AG09319 (cell line): ENCODE measurements at regions not wholly inside any gene's neighbourhood (a gene's known extent, or its start where the extent isn't known, plus 50 kb on each side); places are given as distances from the start of the nearest gene placed in this dataset.

ENCODE experiments used
- DNase-seq: peaks from one replicate; pipeline ENCODE4 v3.0.0-alpha.2; 2010; ENCODE audit warnings: low read depth; ENCODE audit errors: extremely low read depth
- TF ChIP-seq, protein P1 (sequence below): IDR thresholded peaks from 2 replicates; pipeline ENCODE4 v1.5.1; 2011; ENCODE audit warnings: low read depth, mild to moderate bottlenecking, inconsistent platforms, low read length, moderate library complexity

DNA sequence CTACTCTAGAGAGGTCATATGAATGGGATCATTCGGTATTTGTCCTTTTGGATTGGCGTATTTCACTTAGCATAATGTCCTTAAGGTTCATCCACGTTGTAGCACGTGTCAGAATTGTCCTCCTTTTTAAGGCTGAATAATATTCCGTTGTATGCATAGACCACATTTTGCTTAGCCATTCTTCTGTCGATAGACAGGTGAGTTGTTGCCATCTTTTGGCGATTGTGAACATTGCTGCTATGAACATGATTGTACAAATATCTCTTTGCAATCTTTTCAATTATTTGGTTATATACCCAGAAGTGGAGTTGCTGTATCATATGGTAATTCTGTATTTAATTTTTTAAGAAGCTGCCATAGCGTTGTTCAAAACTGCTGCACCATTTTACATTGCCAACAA lies 52.4 kb upstream of the GOLGA8J start:
- TF ChIP-seq, protein P1, sequence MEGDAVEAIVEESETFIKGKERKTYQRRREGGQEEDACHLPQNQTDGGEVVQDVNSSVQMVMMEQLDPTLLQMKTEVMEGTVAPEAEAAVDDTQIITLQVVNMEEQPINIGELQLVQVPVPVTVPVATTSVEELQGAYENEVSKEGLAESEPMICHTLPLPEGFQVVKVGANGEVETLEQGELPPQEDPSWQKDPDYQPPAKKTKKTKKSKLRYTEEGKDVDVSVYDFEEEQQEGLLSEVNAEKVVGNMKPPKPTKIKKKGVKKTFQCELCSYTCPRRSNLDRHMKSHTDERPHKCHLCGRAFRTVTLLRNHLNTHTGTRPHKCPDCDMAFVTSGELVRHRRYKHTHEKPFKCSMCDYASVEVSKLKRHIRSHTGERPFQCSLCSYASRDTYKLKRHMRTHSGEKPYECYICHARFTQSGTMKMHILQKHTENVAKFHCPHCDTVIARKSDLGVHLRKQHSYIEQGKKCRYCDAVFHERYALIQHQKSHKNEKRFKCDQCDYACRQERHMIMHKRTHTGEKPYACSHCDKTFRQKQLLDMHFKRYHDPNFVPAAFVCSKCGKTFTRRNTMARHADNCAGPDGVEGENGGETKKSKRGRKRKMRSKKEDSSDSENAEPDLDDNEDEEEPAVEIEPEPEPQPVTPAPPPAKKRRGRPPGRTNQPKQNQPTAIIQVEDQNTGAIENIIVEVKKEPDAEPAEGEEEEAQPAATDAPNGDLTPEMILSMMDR, result no peak
- DNase-seq, result no peak

DNA sequence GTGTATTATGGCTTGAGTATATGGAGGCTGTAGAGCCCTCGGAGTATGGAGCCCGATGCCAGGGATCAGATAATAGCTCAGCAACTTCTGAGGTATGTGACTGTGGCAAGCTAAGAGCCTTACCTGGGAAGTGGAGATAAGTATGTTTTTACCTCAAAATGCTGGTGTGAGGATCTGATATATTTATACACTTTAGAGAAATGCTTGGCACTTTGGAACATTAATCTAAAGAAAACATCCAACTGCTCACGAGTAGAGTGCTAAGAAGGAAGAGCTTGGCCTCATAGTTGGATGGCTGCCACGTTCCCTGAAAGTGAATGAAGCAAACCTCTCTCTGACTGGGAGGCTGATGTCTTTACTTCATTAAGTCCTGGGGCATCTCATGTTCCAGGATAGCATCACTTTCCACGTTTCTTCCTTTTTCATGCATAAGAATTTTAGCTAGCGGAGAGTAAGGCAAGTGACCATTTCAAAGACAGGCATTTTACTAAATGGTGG lies 58.9 kb upstream of the GOLGA8J start:
- no peak for DNase-seq
- TF ChIP-seq, protein P1, result no peak

- TF ChIP-seq, protein P1, result no peak
- DNase-seq, result no peak
These were observed 72.0 kb upstream of the GOLGA8J start for GRCh38 chr15:30010746-30011145.

DNA sequence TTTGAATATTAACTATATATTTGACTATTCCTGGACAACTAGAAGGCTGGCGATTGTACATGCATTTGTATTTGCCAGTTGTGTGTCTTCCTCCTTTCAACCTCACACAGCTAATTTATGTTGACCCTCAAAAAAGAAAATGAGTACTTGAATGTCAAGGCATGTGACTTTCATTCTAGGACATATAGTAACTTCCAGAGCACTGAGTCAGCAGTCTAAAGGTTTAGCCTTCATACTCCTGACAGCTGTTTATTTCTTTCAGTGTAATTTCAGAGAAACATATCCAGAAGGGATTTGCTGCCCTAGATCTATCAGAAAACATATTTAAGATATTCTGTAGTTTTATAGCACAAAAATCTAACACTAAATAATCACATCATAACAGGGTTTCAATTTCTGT lies 74.6 kb upstream of the GOLGA8J start:
- TF ChIP-seq, protein P1, result no peak
- no peak for DNase-seq

DNA sequence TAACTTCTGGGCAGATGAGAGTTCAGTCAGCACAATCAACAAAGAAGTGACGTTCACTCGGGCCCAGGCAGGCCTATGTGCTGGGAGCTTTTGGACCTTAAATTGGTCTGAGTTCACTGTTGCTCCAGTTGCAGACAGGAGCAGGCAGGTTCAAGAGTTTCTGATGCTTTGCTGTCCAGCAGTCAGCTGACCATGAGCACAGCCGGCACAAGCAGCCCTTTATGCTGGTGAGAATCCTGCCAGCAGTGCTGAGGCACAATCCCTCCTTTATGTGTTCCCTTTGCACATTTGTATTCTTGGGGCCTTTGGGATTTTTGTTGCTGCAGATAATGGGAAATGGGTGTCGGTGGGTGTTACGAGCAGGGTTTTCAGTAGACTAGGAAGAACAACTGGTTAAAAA lies 81.2 kb upstream of the GOLGA8J start:
- TF ChIP-seq, protein P1, result no peak
- DNase-seq, result no peak

GRCh38 chr15:29998033-29998432 lies 84.7 kb upstream of the GOLGA8J start:
- DNase-seq, result no peak
- TF ChIP-seq, protein P1, result no peak

DNA sequence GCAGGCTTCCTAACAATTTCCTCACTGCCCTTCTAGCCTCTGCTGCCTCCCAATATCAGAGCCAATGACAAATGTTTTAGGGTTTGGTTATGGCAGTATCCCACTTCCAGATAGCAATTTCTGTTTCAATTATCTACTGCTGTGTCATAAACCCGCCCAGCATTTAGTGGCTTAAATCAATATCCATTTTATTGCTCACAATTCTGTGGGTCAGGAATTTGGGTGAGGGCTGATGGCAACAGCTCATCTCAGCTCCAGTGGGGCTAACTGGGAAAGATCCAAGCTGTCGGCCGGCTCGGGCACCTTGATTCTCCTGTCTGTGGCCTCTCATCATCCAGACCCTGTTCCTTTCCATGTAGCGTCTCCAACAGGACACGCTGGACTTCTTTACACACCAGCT lies 85.3 kb upstream of the GOLGA8J start:
- no peak for DNase-seq

More for the DNA sequence above, 85.3 kb upstream of the GOLGA8J start:
- TF ChIP-seq, protein P1, result no peak
